HEK293 (cell line): ENCODE measurements at regions not wholly inside any gene's neighbourhood (a gene's known extent, or its start where the extent isn't known, plus 50 kb on each side); places are given as distances from the start of the nearest gene placed in this dataset.
A peak's percentile ranks its signal among the peaks of the same experiment; 100 is the strongest.

Experiments
- CTCF ChIA-PET: fragments of 350-600 bp; formaldehyde crosslinking; extraction: SDS; loops from one replicate; lab custom pipeline; 2021; ENCODE audit warnings: antibody characterized with exemption; lab: Yijun Ruan, JAX
- POLR2A ChIA-PET: fragments of 300-600 bp; formaldehyde crosslinking; extraction: SDS; loops from one replicate; lab custom pipeline; 2020; ENCODE audit warnings: antibody characterized with exemption, inconsistent platforms; lab: Yijun Ruan, JAX
- H3K27ac ChIP-seq: fragments of 200-500 bp; sonication (Bioruptor generic); 2 replicates; pipeline ENCODE4 v1.5.1; 2014; ENCODE audit warnings: low read depth, low read length, control low read depth, inconsistent platforms; ENCODE audit errors: extremely low read depth
- H3K36me3 ChIP-seq, 2 experiments: fragments of 200-500 bp in 1 of 2; sonication (Bioruptor generic) in 1 of 2; 1 replicate in 1 of 2; 2 replicates in 1 of 2; pipeline ENCODE4 v1.5.1; 2014 to 2017; ENCODE audit warnings: inconsistent platforms in 2 of 2, low read length in 2 of 2; ENCODE audit not compliant: control insufficient read depth in 2 of 2, insufficient read depth in 1 of 2
- H3K4me1 ChIP-seq: fragments of 200-500 bp; sonication (Bioruptor generic); 2 replicates; pipeline ENCODE4 v1.5.1; 2014; ENCODE audit warnings: mild to moderate bottlenecking, low read length, inconsistent platforms; ENCODE audit not compliant: control insufficient read depth, insufficient read depth
- H3K4me3 ChIP-seq: 2 replicates; pipeline ENCODE4 v1.5.1; 2011; ENCODE audit warnings: low read depth, mild to moderate bottlenecking, control low read depth, low read length, moderate library complexity
- H3K9me3 ChIP-seq: fragments of 200-500 bp; sonication (Bioruptor generic); 2 replicates; pipeline ENCODE4 v1.5.1; 2014; ENCODE audit warnings: low read depth, low read length, inconsistent platforms; ENCODE audit not compliant: control insufficient read depth, insufficient read depth
- BCL6B ChIP-seq: fragments of 450-650 bp; formaldehyde crosslinking; IDR thresholded peaks from 2 replicates; pipeline ENCODE4 v1.5.1; 2017; ENCODE audit warnings: missing biosample characterization, missing genetic modification characterization
- CTCF ChIP-seq: fragments of 450-650 bp; formaldehyde crosslinking; IDR thresholded peaks from 2 replicates; pipeline ENCODE4 v1.5.1; 2016; ENCODE audit warnings: missing biosample characterization, missing genetic modification characterization
- GLIS1 ChIP-seq: fragments of 450-650 bp; formaldehyde crosslinking; IDR thresholded peaks from 2 replicates; pipeline ENCODE4 v1.5.1; 2016; ENCODE audit warnings: missing biosample characterization, missing genetic modification characterization
- HOXA7 ChIP-seq: sonication (generic); formaldehyde crosslinking; IDR thresholded peaks from 2 replicates; pipeline ENCODE4 v1.8.1; 2022; ENCODE audit warnings: missing genetic modification reagents, borderline replicate concordance
- KLF9 ChIP-seq: fragments of 450-650 bp; formaldehyde crosslinking; IDR thresholded peaks from 2 replicates; pipeline ENCODE4 v1.5.1; 2016; ENCODE audit warnings: missing biosample characterization, missing genetic modification characterization, low read depth
- OSR2 ChIP-seq: fragments of 450-650 bp; formaldehyde crosslinking; IDR thresholded peaks from 2 replicates; pipeline ENCODE4 v1.5.1; 2016; ENCODE audit warnings: missing biosample characterization, missing genetic modification characterization
- OVOL3 ChIP-seq: fragments of 450-650 bp; formaldehyde crosslinking; IDR thresholded peaks from 2 replicates; pipeline ENCODE4 v1.5.1; 2016; ENCODE audit warnings: missing biosample characterization, missing genetic modification characterization
- SCRT1 ChIP-seq: fragments of 450-650 bp; formaldehyde crosslinking; IDR thresholded peaks from 2 replicates; pipeline ENCODE4 v1.5.1; 2016; ENCODE audit warnings: missing biosample characterization, missing genetic modification characterization, borderline replicate concordance
- TCF7L2 ChIP-seq: IDR thresholded peaks from 2 replicates; pipeline ENCODE4 v1.6.1; 2011; ENCODE audit warnings: low read depth, mild to moderate bottlenecking, inconsistent platforms, low read length, moderate library complexity, borderline replicate concordance
- WT1 ChIP-seq: fragments of 450-650 bp; formaldehyde crosslinking; IDR thresholded peaks from 2 replicates; pipeline ENCODE4 v1.5.1; 2016; ENCODE audit warnings: missing biosample characterization, missing genetic modification characterization
- ZNF10 ChIP-seq: fragments of 450-650 bp; formaldehyde crosslinking; IDR thresholded peaks from 2 replicates; pipeline ENCODE4 v1.5.1; 2017; ENCODE audit warnings: missing biosample characterization, missing genetic modification characterization
- ZNF132 ChIP-seq: fragments of 450-650 bp; formaldehyde crosslinking; IDR thresholded peaks from 2 replicates; pipeline ENCODE4 v1.5.1; 2017; ENCODE audit warnings: missing biosample characterization, missing genetic modification characterization, borderline replicate concordance
- ZNF133 ChIP-seq: fragments of 450-650 bp; formaldehyde crosslinking; IDR thresholded peaks from 2 replicates; pipeline ENCODE4 v1.5.1; 2016; ENCODE audit warnings: missing biosample characterization, missing genetic modification characterization
- ZNF140 ChIP-seq: fragments of 450-650 bp; formaldehyde crosslinking; IDR thresholded peaks from 2 replicates; pipeline ENCODE4 v1.5.1; 2016; ENCODE audit warnings: missing biosample characterization, missing genetic modification characterization
- ZNF175 ChIP-seq: fragments of 450-650 bp; formaldehyde crosslinking; IDR thresholded peaks from 2 replicates; pipeline ENCODE4 v1.5.1; 2016; ENCODE audit warnings: missing biosample characterization, missing genetic modification characterization
- ZNF221 ChIP-seq: fragments of 450-650 bp; formaldehyde crosslinking; IDR thresholded peaks from 2 replicates; pipeline ENCODE4 v1.5.1; 2017; ENCODE audit warnings: missing biosample characterization, missing genetic modification characterization, borderline replicate concordance
- ZNF223 ChIP-seq: fragments of 450-650 bp; formaldehyde crosslinking; IDR thresholded peaks from 2 replicates; pipeline ENCODE4 v1.5.1; 2016; ENCODE audit warnings: missing biosample characterization, missing genetic modification characterization
- ZNF24 ChIP-seq: fragments of 450-650 bp; formaldehyde crosslinking; IDR thresholded peaks from 2 replicates; pipeline ENCODE4 v1.5.1; 2016; ENCODE audit warnings: missing biosample characterization, missing genetic modification characterization
- ZNF302 ChIP-seq: fragments of 450-650 bp; formaldehyde crosslinking; IDR thresholded peaks from 2 replicates; pipeline ENCODE4 v1.5.1; 2016; ENCODE audit warnings: missing biosample characterization, missing genetic modification characterization, low read depth
- ZNF354C ChIP-seq: fragments of 450-650 bp; formaldehyde crosslinking; IDR thresholded peaks from 2 replicates; pipeline ENCODE4 v1.5.1; 2016; ENCODE audit warnings: missing biosample characterization, missing genetic modification characterization, low read depth, borderline replicate concordance
- ZNF48 ChIP-seq: fragments of 450-650 bp; formaldehyde crosslinking; IDR thresholded peaks from 2 replicates; pipeline ENCODE4 v1.5.1; 2016; ENCODE audit warnings: missing biosample characterization, missing genetic modification characterization
- ZNF654 ChIP-seq: fragments of 450-650 bp; formaldehyde crosslinking; IDR thresholded peaks from 2 replicates; pipeline ENCODE4 v1.5.1; 2016; ENCODE audit warnings: low read depth, missing biosample characterization, missing genetic modification characterization
- ZNF660 ChIP-seq: fragments of 450-650 bp; IDR thresholded peaks from 2 replicates; pipeline ENCODE4 v1.5.1; 2018; ENCODE audit warnings: missing biosample characterization, mild to moderate bottlenecking, missing genetic modification characterization
- TF ChIP-seq, protein P1 (sequence below): fragments of 450-650 bp; formaldehyde crosslinking; IDR thresholded peaks from 2 replicates; pipeline ENCODE4 v1.5.1; 2016; ENCODE audit warnings: missing biosample characterization, missing genetic modification characterization
- TF ChIP-seq, protein P2 (sequence below): fragments of 450-650 bp; formaldehyde crosslinking; IDR thresholded peaks from 2 replicates; pipeline ENCODE4 v1.5.1; 2016; ENCODE audit warnings: missing biosample characterization, missing genetic modification characterization, borderline replicate concordance
- TF ChIP-seq, protein P3 (sequence below): fragments of 450-650 bp; formaldehyde crosslinking; IDR thresholded peaks from 2 replicates; pipeline ENCODE4 v1.5.1; 2017; ENCODE audit warnings: missing biosample characterization, missing genetic modification characterization

DNA sequence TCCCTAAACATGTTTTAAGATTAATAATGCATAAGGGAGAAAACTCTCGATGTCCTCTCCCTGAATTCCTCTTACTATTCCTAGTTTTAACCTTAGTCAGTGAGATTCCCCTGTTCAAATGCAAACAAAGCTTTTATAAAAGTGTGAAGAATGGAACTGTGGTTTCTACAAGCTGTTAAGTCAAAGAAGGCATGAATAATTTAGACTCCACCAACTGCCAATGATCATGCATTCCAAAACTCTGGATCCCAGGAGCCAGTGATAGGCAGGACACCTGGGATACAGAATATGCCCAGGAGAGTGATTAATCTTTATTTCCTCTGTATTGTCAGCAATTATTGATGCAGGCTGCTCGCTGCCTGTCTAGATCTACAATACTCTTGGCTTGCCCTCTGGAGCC is 190.3 kb upstream of the ATF7IP start:
- H3K4me3 ChIP-seq: no peak overlapping the region
- no peaks in the 10 kb centered on the region for H3K4me1 ChIP-seq
- TF ChIP-seq, protein P1, sequence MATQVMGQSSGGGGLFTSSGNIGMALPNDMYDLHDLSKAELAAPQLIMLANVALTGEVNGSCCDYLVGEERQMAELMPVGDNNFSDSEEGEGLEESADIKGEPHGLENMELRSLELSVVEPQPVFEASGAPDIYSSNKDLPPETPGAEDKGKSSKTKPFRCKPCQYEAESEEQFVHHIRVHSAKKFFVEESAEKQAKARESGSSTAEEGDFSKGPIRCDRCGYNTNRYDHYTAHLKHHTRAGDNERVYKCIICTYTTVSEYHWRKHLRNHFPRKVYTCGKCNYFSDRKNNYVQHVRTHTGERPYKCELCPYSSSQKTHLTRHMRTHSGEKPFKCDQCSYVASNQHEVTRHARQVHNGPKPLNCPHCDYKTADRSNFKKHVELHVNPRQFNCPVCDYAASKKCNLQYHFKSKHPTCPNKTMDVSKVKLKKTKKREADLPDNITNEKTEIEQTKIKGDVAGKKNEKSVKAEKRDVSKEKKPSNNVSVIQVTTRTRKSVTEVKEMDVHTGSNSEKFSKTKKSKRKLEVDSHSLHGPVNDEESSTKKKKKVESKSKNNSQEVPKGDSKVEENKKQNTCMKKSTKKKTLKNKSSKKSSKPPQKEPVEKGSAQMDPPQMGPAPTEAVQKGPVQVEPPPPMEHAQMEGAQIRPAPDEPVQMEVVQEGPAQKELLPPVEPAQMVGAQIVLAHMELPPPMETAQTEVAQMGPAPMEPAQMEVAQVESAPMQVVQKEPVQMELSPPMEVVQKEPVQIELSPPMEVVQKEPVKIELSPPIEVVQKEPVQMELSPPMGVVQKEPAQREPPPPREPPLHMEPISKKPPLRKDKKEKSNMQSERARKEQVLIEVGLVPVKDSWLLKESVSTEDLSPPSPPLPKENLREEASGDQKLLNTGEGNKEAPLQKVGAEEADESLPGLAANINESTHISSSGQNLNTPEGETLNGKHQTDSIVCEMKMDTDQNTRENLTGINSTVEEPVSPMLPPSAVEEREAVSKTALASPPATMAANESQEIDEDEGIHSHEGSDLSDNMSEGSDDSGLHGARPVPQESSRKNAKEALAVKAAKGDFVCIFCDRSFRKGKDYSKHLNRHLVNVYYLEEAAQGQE (tag by site-specific recombination): no peak
- TF ChIP-seq HOXA7 (no peak), ZNF302 (tag by site-specific recombination) (no peak), TCF7L2 (no peak), ZNF175 (no peak), OSR2 (tag by site-specific recombination) (no peak), ZNF10 (tag by site-specific recombination) (no peak), ZNF48 (tag by site-specific recombination) (no peak), BCL6B (tag by site-specific recombination) (no peak), GLIS1 (tag by site-specific recombination) (no peak), KLF9 (tag by site-specific recombination) (no peak), WT1 (tag by site-specific recombination) (no peak), ZNF133 (tag by site-specific recombination) (no peak), ZNF221 (tag by site-specific recombination) (no peak)
- TF ChIP-seq, protein P2, sequence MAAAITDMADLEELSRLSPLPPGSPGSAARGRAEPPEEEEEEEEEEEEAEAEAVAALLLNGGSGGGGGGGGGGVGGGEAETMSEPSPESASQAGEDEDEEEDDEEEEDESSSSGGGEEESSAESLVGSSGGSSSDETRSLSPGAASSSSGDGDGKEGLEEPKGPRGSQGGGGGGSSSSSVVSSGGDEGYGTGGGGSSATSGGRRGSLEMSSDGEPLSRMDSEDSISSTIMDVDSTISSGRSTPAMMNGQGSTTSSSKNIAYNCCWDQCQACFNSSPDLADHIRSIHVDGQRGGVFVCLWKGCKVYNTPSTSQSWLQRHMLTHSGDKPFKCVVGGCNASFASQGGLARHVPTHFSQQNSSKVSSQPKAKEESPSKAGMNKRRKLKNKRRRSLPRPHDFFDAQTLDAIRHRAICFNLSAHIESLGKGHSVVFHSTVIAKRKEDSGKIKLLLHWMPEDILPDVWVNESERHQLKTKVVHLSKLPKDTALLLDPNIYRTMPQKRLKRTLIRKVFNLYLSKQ (tag by site-specific recombination): no peak
- no peaks in the 10 kb centered on the region for H3K9me3 ChIP-seq
- no peaks in the 10 kb centered on the region for H3K36me3 ChIP-seq
- no peak overlapping the region for H3K27ac ChIP-seq
- ChIA-PET POLR2A (no interaction called here), CTCF (interaction anchor here (0.7 to 2.2 kb wide), 3 partner anchors 9 to 919 kb away, joined by 3 to 9 read pairs (median 9); no protein-coding TSS in a partner anchor)

DNA sequence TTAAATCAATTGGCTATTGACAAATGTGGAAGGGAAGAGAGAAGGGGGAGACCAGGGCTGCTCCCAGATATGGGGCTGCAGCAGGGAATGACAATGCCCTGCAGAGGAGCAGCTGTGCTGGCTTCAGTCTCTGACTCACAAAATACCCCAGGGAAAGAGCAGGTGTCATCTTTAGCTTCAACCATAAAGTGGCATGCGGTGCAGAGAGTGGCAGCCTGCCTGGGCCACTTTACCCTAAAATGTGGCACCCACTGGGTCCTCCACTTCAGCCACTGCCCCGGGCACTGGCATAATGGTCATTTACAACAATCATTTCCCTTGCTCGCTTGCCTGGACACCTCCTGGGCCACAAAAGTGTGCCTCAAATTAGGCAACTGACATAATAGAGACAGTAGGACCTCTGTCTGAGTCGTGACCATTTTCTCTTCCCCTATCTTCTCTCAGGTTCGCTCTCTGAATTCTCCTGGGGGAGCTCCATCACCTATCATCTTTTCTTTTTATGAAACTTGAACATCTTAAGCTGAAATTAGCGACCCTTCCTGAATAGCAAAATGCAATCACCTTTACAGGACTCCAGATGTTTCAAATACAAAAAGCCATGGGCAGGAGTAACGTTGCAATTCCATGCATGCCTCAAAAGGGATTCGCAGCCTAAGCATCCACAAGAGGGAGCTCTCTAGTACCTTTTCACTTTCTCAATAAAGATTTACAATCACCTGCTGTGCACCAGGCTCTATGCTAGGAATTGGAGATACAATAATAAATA is 179.9 kb upstream of the ATF7IP start:
- H3K4me1 ChIP-seq: no peaks in the 10 kb centered on the region
- no peaks in the 10 kb centered on the region for H3K9me3 ChIP-seq
- H3K36me3 ChIP-seq: no peaks in the 10 kb centered on the region
- no peak for TF ChIP-seq SCRT1 (tag by site-specific recombination)
- no peak for TF ChIP-seq ZNF132
- peak; percentile 43; the same call in 1 of the 2 replicates for TF ChIP-seq CTCF (tag by site-specific recombination)
- TF ChIP-seq ZNF354C (tag by site-specific recombination): no peak
- TF ChIP-seq ZNF140: peak; percentile 51; the same call in 1 of the 2 replicates
- TF ChIP-seq ZNF660 (tag by site-specific recombination): 0 out of 2 replicates have a peak, but pooled peaks have one; percentile 17
- TF ChIP-seq OVOL3 (tag by site-specific recombination): no peak
- TF ChIP-seq, protein P3, sequence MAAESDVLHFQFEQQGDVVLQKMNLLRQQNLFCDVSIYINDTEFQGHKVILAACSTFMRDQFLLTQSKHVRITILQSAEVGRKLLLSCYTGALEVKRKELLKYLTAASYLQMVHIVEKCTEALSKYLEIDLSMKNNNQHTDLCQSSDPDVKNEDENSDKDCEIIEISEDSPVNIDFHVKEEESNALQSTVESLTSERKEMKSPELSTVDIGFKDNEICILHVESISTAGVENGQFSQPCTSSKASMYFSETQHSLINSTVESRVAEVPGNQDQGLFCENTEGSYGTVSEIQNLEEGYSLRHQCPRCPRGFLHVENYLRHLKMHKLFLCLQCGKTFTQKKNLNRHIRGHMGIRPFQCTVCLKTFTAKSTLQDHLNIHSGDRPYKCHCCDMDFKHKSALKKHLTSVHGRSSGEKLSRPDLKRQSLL (tag by site-specific recombination): peak; percentile 84; the same call in 1 of the 2 replicates
- no peak for TF ChIP-seq ZNF223
- TF ChIP-seq ZNF654 (tag by site-specific recombination): peak; percentile 71
- no peak for TF ChIP-seq ZNF24 (tag by site-specific recombination)
- TF ChIP-seq, all 188 proteins: peak for 5
- Histone ChIP-seq H3K27ac (no peak overlapping the region), H3K4me3 (no peak overlapping the region)
- ChIA-PET CTCF (interaction anchor here (0.5 to 3.6 kb wide), 38 partner anchors 10 to 1501 kb away, joined by 3 to 16 read pairs (median 4); no protein-coding TSS in a partner anchor), POLR2A (interaction anchor here (0.5 kb wide), 1 partner anchor 482 kb away, joined by 3 read pairs; no protein-coding TSS in a partner anchor)
